Kidney capillary endothelial cell (primary cell): ENCODE measurements at regions not wholly inside any gene's neighbourhood (a gene's known extent, or its start where the extent isn't known, plus 50 kb on each side); places are given as distances from the start of the nearest gene placed in this dataset.
"Not testable (repeated sequence)": the region's sequence is repeated elsewhere in the genome, so short reads cannot be mapped to it uniquely, and the experiment has no call there.

Source experiments
- DNase-seq: peaks from one replicate; pipeline ENCODE4 v3.0.0-alpha.2; 2018; ENCODE audit warnings: low spot score

DNA sequence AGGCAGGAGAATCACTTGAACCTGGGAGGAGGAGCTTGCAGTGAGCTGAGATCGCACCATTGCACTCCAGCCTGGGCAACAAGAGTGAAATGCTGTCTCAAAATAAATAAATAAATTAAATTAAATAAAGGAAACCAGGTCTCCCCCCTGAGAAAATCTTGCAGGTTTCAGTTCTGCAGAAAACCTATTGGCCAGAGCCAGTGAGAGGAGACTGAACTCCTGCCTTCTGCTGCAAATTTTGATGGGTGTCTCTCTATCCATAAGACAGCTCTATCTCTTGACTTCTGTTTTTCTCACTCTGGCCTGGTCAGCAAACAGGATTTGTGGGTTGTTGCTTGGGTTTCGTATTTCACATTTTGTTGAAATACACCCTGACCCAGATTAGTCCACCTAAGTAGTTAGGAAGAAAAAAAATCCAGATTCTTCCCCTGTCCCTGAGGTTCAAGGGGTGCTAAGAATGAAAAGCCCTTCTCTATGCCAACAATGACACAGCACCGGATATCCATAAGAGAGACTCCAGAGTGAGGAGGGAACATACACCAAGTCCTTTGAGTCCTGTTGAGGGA, 86.7 kb upstream of the MAP4K4 start:
- DNase-seq: no peak

DNA sequence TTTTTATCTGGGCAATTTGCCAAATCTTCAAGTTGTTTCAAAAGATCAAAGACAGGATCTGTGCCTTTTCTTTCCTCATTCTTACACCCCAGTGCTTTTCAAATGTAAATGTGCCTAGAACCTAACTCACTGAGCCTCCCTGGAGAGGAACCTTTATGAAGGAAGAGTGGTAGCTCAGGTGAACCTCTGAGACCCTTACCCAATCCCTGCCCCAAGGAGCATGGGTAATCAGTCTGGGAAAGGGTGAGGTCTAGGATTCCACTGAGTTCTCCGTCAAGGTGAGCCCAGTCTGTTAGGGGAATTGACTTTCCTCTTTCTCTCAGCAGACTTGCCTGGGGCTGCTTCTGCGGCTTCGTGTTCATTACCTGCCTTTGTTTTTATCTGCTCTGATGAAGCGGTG, 88.1 kb upstream of the MAP4K4 start:
- no peak for DNase-seq

DNA sequence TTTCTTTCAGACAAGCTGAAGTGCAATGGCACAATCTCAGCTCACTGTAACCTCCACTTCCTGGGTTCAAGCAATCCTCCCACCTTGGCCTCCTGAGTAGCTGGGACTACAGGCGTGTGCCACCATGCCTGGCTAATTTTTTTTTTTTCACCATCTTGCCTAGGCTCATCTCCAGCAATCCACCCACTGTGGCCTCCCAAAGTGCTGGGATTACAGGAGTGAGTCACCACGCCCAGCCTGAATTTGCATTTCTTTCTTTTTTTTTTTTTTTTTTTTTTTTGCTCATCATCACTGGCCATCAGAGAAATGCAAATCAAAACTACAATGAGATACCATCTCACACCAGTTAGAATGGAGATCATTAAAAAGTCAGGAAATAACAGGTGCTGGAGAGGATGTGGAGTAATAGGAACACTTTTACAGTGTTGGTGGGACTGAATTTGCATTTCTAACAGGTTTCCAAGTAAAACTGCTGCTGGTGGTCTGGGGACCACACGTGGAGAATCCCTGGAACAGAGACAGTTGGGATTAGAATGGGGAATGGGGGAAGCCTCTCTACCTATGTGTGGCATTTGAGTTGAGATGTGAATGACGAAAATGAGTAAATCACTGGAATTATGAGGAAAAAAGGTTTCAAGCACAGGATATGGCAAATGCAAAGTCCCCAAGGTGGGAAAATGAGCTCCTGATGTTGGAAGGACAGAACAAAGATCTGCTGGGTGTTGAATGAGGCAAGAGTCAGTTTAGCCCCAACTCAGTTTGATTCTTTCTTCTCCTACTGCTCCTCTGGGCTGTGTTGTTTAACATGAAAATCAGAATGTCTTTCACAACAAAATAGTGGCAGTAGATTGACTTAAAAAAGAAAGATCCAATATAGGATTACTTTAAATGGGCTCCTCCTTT, 88.8 kb upstream of the MAP4K4 start:
- DNase-seq: no peak

DNA sequence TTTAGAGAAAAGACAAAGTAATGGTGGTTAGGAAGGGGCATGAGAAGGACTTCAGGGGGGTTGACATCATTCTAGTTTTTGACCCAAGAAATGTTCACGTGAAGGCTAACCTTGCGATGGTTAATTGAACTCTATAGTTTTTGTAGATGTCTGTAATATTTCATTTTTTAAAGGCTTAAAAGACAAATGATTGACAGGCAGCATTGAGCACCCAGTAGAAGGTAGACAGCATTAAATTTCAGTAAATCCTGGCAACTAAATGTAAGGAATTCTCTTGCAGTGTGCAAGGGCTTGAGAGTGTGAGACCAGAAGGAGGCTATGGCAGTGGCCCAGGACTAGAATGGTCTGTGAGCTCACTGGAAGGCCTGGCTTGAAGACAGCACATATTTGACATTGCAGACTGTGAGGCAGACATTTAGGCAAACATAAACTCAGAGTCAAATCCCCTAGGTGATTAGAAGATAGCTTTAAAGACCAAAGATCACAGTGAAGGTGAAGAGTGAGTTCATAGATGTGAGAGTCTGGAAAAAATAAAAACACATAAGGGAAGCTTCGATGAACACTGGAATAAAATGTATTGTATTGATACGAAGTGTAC, 100.1 kb upstream of the MAP4K4 start:
- DNase-seq: no peak

DNA sequence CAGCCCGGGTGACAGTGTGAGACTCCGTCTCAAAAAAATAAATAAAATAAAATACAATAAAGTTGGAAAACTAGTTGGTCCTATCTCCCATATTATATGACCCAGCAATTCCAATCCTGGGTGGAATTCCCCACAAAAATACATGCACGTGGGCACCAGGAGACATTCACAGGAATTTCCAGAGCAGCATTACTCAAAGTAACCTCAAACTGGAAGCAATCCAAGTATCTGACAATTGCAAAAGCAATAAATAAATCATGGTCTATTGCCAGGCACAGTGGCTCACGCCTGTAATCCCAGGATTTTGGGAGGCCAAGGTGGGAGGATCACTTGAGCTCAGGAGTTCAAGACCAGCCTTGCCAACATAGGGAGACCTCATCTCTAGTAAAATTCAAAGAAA, 101.2 kb upstream of the MAP4K4 start:
- DNase-seq: no peak

DNA sequence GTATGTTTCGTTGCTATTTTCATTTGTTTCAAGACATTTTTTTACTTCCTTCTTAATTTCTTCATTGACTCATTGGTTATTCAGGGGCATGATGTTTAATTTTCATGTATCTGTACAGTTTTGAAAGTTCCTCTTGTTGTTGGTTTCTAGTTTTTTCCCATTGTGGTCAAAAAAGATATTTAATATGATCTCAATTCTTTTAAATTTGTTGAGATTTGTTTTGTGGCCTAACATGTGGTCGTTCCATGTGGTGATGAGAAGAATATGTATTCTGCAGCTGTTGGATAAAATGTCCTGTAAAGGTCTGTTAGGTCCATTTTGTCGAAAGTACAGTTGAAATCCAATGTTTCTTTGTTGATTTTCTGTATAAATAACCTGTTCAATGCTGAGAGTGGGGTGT, 110.3 kb upstream of the MAP4K4 start:
- DNase-seq: no peak

DNA sequence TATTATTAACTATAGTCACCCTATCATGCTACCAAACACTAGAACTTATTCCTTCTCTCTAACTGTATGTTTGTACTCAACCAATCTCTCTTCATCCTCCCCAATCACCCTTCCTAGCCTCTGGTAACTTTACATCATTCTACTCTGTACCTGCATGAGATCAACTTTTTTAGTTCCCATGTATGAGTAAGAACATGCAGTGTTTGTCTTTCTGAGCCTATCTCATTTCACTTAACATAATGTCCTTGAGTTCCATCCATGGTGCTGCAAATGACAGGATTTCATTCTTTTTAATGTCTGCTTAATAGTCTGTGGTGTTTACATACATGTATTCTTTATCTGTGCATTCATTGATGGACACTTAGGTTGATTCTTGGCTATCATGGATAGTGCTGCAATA, 108.9 kb upstream of the RFX8 start:
- no peak for DNase-seq

DNA sequence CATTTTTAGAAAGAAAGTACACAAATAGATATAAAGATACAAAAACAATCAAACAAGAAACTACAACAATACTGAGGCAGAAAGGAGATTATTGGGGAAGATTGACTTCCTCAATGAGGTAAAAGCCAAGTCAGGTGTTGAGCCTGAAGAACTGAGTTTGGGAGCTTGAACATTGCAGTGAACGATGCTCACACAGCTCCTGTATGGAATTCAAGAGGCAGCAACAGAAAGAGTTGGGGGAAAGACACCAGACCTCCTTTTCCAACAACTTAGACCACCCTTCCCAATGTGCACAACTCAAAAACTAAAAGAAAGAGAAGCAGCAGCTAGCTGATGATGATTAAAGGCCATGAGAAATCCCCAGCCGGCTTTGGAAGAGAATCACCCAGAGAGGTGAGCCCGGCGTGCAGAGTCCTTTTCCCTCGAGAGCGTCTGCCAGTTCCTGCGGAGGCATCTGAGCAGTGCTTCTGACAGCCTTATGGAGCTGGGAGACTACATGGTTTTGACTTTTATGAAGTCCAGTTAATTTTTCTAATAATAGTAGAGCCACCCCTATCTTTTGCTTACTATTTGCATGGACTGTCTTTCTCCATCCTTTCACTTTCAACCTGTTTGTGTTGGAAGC, 106.9 kb upstream of the RFX8 start:
- DNase-seq: no peak

DNA sequence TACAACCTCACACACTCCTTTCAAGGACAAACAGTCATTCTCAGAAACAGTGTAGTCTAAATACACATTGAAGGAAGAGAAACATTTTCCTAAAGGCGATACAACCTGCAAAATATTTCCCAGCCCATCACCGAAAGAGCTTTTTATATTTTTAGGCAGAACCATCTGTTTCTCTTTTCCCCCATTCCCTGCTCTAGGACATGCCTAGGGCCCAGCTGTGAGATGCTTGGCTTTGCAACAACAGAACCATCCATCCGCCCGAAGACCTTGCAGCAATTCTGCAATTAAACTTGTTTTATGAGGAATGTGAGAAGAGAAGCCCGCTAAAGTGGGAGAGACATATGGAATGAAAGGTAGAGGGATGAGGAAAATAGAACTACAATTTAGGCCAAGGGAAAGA, 105.6 kb upstream of the RFX8 start:
- DNase-seq: no peak

DNA sequence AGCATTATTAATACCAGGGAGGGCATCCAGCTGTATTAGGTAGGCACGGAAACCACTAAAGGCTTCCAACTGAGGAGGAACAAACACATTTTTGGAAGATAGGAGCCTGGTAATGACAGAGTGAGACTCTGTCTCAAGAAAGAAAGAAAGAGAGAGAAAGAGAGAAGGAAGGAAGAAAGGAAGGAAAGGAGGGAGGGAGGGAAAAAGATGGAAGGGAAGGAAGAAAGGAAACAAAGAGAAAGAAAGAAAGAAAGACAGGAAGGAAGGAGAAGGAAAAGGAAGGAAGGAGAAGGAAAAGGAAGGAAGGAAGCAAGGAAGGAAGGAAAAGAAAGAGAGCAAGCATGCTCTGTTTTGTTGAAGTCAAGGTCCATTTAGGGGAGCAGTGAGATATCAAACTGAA, 103.8 kb upstream of the RFX8 start:
- DNase-seq: no peak

DNA sequence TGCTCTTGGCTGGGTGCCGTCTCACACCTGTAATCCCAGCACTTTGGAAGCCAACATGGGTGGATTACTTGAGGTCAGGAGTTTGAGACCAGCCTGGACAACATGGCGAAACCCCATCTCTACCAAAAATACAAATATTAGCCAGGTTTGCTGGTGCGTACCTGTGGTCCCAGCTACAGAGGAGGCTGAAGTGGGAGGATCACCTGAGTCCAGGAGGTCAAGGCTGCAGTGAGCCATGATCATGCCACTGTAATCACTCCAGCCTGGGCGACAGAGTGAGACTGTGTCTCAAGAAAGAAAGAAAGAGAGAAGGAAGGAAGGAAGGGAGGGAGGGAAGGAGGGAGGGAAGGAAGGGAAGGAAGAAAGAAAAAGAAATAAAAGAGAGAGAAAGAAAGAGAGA, 103.2 kb upstream of the RFX8 start:
- not testable (repeated sequence) for DNase-seq

DNA sequence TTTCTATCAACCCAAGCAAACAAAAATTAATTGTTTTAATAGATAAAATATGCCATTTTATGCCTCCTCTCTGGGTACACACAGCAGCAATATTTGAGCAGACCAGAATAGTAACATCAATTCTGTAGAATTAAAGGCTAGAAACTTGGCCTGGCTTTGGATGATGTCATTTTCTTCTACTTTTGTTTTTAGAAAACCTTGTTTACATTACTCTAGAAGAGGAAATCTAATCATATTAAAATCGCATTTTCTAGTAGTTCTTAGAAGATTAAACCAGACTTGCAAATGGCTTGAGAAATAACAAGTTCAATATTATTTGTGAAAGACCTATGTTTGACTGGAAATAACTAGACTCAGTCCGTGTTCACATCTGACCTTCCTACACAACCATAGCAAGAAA, 102.3 kb upstream of the RFX8 start:
- DNase-seq: no peak

DNA sequence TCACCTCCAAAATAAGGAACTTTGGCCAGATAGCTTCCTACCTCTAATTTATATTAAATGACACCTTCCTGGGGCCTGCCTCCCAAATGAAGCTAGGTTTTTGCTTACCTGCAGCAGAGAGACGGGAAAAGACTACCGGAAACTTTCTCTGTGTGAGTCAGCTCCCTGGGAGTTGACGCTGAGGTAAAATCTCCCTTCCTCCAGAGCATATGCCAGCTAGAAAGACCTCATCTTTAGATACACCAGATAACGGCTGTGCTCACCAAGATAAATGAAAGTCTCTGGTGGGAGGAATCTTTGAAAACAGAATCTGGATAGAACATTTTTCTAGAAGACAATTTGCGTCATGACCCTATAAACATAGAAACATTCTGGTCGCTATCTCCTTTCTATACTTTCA, 99.7 kb upstream of the RFX8 start:
- DNase-seq: no peak

DNA sequence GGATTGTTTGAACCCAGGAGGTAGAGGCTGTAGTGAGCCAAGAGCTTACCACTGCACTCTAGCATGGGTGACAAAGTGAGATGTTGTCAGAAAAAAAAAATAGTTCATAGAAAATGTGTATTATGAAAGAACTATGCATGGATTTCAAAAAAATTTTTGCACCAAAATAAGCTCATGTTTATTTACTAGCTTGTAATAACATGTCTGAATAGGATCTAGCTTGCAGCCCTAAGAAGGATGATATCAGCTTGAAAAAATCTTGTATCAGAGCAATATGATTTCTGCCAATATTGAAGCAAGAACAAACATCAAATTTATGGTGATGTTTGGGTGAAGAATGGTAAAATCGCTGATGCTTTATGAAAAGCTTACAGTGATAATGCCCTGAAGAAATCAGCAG, 97.0 kb upstream of the RFX8 start:
- DNase-seq: no peak

DNA sequence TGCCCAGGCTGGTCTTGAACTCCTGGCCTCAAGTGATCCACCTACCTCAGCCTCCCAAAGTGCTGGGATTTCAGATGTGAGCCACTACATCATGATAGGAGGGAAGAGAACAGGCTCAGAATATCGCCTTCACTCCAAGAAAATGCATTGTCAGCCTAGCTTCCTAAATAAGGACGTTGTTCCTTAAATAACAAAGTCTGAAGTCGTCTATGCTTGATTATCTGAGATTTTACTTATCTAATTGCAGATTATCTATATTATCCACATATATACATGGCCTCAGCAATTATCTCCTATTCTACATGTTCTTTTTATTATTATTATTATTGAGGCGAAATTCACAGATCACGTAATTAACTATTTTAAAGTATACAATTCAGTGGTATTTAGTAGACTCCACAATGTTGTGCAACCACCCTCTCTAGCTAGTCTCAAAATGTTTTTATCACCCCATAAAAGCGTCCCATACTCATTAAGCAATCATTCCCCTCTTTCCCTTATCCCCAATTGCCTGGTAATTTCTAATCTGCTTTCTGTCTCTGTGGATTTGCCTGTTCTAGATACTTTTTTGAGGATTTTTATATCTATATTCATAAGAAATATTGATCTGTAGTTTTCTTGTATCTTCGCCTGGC, 95.1 kb upstream of the RFX8 start:
- no peak for DNase-seq

DNA sequence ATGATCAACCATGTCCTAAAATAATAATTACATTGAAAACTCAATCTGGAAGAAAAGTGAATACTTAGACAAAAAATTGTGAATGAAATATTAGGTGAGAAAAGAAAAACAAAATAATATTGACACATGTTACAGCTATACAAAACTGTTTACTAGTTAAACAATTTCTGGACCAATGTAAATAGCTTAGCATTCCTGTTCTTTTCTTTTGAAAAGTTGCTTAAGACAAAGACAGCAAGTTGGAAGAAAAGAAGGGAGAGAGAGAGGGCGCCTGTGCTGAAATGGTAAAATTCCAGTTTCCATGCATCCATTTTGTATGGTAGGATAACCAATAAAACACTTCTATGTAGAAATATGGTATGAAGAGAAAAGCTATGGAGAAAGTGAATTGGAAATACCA, 94.1 kb upstream of the RFX8 start:
- no peak for DNase-seq

DNA sequence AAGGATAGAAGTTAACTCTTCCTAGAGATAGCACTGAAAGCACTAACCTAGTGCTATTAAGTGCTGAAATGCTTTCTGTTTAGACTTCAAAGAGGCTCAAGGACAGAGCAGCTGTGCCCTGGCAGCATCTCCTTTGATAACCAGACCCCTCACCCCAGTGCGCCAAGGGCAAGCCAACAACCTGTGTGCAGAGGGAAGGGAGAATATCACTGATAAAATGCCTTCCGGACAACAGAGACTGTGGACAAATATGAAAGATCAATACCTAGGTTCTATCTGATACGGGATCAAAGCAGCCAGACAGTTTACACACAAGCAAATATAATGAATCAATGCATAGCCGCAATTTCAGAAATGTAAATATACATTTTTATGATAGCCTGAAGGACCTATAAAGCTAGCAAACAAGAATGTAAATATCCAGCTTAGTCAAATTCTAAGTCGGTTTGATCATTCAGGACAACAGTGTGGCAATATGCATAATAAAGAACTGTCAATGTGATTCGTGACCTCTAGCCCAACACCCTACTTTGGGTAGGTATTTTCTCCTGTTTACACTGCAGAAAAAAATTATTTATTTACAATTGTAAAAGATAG, 91.8 kb upstream of the RFX8 start:
- DNase-seq: no peak

DNA sequence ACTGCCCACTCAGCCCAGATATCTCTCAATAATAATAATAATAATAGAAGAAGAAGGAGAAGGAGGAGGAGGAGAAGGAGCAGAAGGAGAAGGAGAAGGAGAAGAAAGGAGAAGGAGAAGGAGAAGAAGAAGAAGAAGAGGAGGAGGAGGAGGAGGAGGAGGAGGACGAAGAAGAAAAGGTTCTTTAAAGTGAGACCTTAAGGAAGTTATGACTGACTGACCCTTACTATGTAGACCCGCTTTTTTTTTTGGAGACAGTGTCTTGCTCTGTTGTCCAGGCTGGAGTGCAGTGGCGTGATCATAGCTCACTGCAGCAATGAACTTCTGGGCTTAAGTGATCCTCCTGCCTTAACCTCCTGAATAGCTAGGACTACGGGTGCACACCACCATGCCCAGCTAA, 88.9 kb upstream of the RFX8 start:
- DNase-seq: no peak

DNA sequence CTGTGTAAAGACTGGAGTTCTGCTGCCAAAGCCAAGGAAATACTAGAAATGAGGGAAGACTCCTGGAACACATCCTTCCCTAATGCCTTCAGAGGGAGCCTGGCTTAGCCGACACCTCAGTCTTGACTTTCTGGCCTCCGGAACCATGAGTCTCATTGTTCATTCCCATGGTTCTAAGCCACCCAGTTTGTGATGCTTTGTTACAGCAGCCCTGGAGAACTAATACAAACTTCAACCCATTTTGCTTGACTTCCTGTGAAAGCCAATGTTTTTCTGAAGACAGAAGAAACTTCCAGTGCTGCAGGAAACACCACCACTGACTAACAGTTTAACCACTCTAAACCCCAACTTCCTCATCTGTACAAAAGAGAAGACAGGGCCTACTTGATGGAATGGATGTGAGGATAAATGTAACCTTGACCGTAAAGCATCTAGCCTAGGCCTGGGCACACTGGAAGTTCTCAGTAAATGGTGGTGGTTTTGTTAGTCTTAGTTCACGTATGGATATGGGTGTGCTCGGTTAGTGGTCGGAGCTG, 85.9 kb upstream of the RFX8 start:
- no peak for DNase-seq

DNA sequence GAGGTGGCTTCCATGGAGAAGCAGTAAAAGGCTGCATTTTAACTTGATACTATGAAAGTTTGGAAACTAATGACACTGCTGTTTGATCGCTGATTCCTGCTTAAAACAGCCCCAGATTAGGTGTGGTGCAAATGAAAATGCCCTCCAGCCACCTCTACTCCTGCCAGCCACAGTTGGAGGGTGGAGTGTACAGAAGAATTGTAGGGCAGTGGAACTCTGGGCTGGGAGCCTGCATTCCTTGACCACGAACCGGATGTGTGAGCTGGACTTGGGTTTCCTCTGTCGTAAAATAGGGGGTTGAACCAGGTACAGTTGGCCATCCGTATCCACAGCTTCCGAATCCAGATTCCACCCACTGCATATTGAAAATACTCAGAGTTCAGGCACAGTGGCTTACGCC, 84.6 kb upstream of the RFX8 start:
- DNase-seq: peak; percentile 17

DNA sequence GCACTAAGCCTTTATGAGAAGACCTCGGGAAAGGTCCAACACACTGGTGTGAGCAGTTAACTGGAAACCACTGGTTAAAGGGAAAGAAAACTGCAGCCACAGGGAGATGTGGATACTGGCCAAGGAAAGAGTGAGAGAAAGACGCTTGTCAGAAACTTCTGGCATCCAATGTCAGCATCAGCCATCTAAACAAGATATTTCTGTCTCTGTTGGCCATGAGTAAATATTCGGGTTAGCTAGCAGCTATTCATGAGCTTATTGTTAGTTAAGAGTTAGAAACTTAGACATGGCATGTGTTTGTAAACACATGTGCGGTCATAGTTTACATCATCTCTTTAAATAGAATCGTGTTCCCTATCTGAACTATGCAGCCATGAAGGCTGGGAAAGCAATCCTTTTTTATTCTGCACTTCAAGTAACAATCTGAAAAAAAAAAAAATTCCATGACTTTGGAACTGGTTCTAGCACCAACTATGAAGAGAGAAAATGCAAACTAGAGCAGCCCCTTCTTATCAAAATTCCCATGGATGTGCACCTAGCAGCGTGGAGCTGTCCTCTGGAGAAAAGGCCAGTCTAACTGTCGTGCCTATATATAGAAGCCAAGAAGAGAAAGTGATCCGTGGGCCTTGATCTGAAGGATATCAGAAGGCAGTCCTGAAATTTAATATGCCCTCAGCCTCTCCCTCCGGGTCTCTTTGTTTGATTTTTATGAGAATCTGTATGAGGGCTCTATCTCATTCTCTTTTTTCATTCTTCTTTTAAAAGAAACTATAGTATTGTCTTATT, 84.0 kb upstream of the RFX8 start:
- no peak for DNase-seq
